ENCODE measurements at regions not wholly inside any gene's neighbourhood (a gene's known extent, or its start where the extent isn't known, plus 50 kb on each side); places are given as distances from the start of the nearest gene placed in this dataset.

GRCh38 chr14:104313674-104314073 is 175.3 kb downstream of the KIF26A start:
- TF ChIP-seq, protein P1, sequence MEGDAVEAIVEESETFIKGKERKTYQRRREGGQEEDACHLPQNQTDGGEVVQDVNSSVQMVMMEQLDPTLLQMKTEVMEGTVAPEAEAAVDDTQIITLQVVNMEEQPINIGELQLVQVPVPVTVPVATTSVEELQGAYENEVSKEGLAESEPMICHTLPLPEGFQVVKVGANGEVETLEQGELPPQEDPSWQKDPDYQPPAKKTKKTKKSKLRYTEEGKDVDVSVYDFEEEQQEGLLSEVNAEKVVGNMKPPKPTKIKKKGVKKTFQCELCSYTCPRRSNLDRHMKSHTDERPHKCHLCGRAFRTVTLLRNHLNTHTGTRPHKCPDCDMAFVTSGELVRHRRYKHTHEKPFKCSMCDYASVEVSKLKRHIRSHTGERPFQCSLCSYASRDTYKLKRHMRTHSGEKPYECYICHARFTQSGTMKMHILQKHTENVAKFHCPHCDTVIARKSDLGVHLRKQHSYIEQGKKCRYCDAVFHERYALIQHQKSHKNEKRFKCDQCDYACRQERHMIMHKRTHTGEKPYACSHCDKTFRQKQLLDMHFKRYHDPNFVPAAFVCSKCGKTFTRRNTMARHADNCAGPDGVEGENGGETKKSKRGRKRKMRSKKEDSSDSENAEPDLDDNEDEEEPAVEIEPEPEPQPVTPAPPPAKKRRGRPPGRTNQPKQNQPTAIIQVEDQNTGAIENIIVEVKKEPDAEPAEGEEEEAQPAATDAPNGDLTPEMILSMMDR (IDR thresholded peaks at IDR 0.05): no peak
- TF ChIP-seq POLR2A (IDR thresholded peaks at IDR 0.05): no peak

Data from adrenal gland (tissue), 5 donors.